ENCODE measurements at regions not wholly inside any gene's neighbourhood (a gene's known extent, or its start where the extent isn't known, plus 50 kb on each side); places are given as distances from the start of the nearest gene placed in this dataset.
"Not testable (repeated sequence)": the region's sequence is repeated elsewhere in the genome, so short reads cannot be mapped to it uniquely, and the experiment has no call there.

DNA sequence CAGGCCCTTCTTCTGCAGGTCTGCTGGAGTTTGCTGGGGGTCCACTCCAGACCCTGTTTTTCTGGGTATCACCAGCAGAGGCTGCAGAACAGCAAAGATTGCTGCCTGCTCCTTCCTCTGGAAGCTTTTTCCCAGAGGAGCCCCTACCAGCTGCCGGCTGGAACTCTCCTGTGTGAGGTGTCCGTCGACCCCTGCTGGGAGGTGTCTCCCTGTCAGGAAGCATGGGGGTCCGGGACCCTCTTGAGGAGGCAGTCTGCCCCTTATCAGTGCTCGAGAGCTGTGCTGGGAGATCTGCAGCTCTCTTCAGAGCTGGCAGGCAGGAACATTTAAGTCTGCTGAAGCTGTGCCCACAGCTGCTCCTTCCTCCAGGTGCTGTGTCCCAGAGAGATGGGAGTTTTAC lies 1622.8 kb downstream of the KHDRBS2 start:
- not testable (repeated sequence) for TF ChIP-seq POLR2A, CTCF, POLR2AphosphoS5 (IDR thresholded peaks at IDR 0.05)

All from prostate gland (tissue), 2 donors.